ENCODE measurements at regions not wholly inside any gene's neighbourhood (a gene's known extent, or its start where the extent isn't known, plus 50 kb on each side); places are given as distances from the start of the nearest gene placed in this dataset.
"Not testable (repeated sequence)": the region's sequence is repeated elsewhere in the genome, so short reads cannot be mapped to it uniquely, and the experiment has no call there.

- not testable (repeated sequence) for TF ChIP-seq CTCF, POLR2AphosphoS5 (IDR thresholded peaks at IDR 0.05)
Measured at GRCh38 chr16:26874318-26874717, 192.4 kb upstream of the C16orf82 start.
